ENCODE measurements at regions not wholly inside any gene's neighbourhood (a gene's known extent, or its start where the extent isn't known, plus 50 kb on each side); places are given as distances from the start of the nearest gene placed in this dataset.

DNA sequence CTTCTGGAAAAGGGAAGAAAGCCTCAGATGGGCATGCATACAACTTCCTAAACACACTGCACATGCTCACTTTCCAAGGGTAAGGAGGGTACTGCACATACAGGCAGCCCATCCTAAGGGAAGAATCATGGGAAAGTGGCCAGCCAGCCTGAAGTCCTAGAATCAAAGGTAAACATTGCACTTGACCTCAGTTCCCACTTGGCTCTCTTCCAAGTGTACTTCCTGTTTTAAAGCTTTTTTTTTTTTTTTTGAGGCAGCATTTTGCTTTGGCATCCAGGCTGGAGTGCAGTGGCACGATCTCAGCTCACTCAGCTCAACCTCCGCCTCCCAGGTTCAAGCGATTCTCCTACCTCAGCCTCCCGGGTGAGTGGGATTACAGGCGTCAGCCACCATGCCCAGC is 225.3 kb upstream of the EPHA7 start:
- dilution Hi-C loops (cut with MboI; ENCODE audit: extremely low pct_ligation_motif_present, low sequenced_read_pairs): no loop called here
- no peaks in the 10 kb centered on the region for H3K9me3 ChIP-seq (replicated peaks; ENCODE audit: control insufficient read depth, insufficient read depth, low read length)
- no peak overlapping the region for H2AFZ ChIP-seq (ENCODE audit: low read depth, low read length)
- no TSS peak for BruUV-seq (replicated peaks)
- peak; percentile 3 for DNase-seq (ENCODE audit: low read depth, low spot score)
- H3K27me3 ChIP-seq (ENCODE audit: control insufficient read depth in 2 of 2, insufficient read depth in 2 of 2, low read length in 2 of 2): no peaks in the 10 kb centered on the region
- intact Hi-C loops (cut with micrococcal nuclease): no loop called here
- no peak for FAIRE-seq
- no peaks in the 10 kb centered on the region for H3K79me2 ChIP-seq (ENCODE audit: control insufficient read depth, insufficient read depth, low read length)
- ChIA-PET CTCF (no interaction called here), POLR2A (no interaction called here)
- H3K36me3 ChIP-seq (ENCODE audit: control insufficient read depth in 2 of 2, extremely low read depth in 1 of 2, insufficient read depth in 2 of 2, low read length in 2 of 2): no peaks in the 10 kb centered on the region
- no peak overlapping the region for H3K27ac ChIP-seq (ENCODE audit: insufficient read depth, low read depth, low read length)
- H3K9ac ChIP-seq (replicated peaks; ENCODE audit: extremely low read depth, insufficient read depth, low read length): no peak overlapping the region
- TF ChIP-seq FOS (IDR thresholded peaks at IDR 0.05; ENCODE audit: borderline replicate concordance, insufficient read depth, low read length) (no peak), JUN (IDR thresholded peaks at IDR 0.05; ENCODE audit: borderline replicate concordance, insufficient read depth, insufficient read length, low read depth) (no peak), GATA2 (IDR thresholded peaks at IDR 0.05; ENCODE audit: insufficient read depth, insufficient read length, low read depth, low read length) (no peak), EZH2 (IDR thresholded peaks at IDR 0.05; ENCODE audit: borderline replicate concordance, low read depth, low read length, severe bottlenecking) (no peak), MYC (IDR thresholded peaks at IDR 0.05; ENCODE audit: low read depth, low read length) (no peak), POLR2AphosphoS5 (IDR thresholded peaks at IDR 0.05; ENCODE audit: insufficient read depth, low read depth, low read length) (no peak), POLR2A (IDR thresholded peaks at IDR 0.05; ENCODE audit: low read depth, low read length) (no peak)
- TF ChIP-seq, protein P1, sequence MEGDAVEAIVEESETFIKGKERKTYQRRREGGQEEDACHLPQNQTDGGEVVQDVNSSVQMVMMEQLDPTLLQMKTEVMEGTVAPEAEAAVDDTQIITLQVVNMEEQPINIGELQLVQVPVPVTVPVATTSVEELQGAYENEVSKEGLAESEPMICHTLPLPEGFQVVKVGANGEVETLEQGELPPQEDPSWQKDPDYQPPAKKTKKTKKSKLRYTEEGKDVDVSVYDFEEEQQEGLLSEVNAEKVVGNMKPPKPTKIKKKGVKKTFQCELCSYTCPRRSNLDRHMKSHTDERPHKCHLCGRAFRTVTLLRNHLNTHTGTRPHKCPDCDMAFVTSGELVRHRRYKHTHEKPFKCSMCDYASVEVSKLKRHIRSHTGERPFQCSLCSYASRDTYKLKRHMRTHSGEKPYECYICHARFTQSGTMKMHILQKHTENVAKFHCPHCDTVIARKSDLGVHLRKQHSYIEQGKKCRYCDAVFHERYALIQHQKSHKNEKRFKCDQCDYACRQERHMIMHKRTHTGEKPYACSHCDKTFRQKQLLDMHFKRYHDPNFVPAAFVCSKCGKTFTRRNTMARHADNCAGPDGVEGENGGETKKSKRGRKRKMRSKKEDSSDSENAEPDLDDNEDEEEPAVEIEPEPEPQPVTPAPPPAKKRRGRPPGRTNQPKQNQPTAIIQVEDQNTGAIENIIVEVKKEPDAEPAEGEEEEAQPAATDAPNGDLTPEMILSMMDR (IDR thresholded peaks at IDR 0.05; ENCODE audit: extremely low read depth in 1 of 2, insufficient read depth in 1 of 2, low read depth in 1 of 2, low read length in 2 of 2): no peak
- TF ChIP-seq, protein P2, sequence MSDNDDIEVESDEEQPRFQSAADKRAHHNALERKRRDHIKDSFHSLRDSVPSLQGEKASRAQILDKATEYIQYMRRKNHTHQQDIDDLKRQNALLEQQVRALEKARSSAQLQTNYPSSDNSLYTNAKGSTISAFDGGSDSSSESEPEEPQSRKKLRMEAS (IDR thresholded peaks at IDR 0.05; ENCODE audit: insufficient read depth, insufficient read length): no peak
- no peak overlapping the region for H3K4me3 ChIP-seq (replicated peaks in 1 of 3; ENCODE audit: insufficient read depth in 1 of 3, low read depth in 1 of 3, low read length in 3 of 3)
- H3K9me1 ChIP-seq (replicated peaks; ENCODE audit: control insufficient read depth, extremely low read depth, insufficient read depth, low read length): no peaks in the 10 kb centered on the region
- H4K20me1 ChIP-seq (replicated peaks; ENCODE audit: control insufficient read depth, extremely low read depth, insufficient read depth, low read length): no peaks in the 10 kb centered on the region
- H3K4me1 ChIP-seq (ENCODE audit: control insufficient read depth, extremely low read depth, insufficient read depth, low read length): no peaks in the 10 kb centered on the region
- no peak overlapping the region for H3K4me2 ChIP-seq (ENCODE audit: insufficient read depth, low read length)
